NB4 (cell line): ENCODE measurements at regions not wholly inside any gene's neighbourhood (a gene's known extent, or its start where the extent isn't known, plus 50 kb on each side); places are given as distances from the start of the nearest gene placed in this dataset.
"Not testable (repeated sequence)": the region's sequence is repeated elsewhere in the genome, so short reads cannot be mapped to it uniquely, and the experiment has no call there.

Experiments used
- MYC ChIP-seq: IDR thresholded peaks from 2 replicates; pipeline ENCODE4 v1.6.1; 2011; ENCODE audit warnings: low read depth, low read length
- POLR2A ChIP-seq: IDR thresholded peaks from 2 replicates; pipeline ENCODE4 v1.6.1; 2011; ENCODE audit warnings: mild to moderate bottlenecking; ENCODE audit not compliant: insufficient read length; ENCODE audit errors: extremely low read depth
- TF ChIP-seq, protein P1 (sequence below): IDR thresholded peaks from one replicate; pipeline ENCODE4 v1.5.1; 2012; ENCODE audit warnings: low read depth, low read length
- TF ChIP-seq, protein P2 (sequence below): IDR thresholded peaks from 2 replicates; pipeline ENCODE4 v1.6.1; 2011; ENCODE audit warnings: low read depth, low read length

DNA sequence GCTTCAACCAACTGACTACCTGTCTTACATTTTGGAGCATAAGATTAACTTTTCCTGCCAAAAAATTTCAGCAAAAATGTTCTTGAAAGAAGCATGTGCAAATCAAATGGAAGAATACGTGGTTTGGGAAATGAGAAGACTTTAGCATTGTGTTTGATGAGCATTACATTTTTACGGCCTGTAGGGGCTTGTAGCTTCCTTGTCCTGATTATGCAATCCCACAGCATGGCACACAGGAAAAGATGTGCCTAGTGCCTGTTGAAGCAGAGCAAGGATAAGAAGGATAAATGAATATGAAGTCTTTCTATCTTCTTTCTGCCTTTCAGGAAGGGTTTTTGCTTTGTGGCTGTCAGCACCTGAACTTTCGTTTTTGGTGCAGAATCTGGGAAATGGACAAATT lies 134.1 kb upstream of the PALS2 start:
- TF ChIP-seq, protein P1, sequence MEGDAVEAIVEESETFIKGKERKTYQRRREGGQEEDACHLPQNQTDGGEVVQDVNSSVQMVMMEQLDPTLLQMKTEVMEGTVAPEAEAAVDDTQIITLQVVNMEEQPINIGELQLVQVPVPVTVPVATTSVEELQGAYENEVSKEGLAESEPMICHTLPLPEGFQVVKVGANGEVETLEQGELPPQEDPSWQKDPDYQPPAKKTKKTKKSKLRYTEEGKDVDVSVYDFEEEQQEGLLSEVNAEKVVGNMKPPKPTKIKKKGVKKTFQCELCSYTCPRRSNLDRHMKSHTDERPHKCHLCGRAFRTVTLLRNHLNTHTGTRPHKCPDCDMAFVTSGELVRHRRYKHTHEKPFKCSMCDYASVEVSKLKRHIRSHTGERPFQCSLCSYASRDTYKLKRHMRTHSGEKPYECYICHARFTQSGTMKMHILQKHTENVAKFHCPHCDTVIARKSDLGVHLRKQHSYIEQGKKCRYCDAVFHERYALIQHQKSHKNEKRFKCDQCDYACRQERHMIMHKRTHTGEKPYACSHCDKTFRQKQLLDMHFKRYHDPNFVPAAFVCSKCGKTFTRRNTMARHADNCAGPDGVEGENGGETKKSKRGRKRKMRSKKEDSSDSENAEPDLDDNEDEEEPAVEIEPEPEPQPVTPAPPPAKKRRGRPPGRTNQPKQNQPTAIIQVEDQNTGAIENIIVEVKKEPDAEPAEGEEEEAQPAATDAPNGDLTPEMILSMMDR = not testable (repeated sequence)
- TF ChIP-seq, protein P2, sequence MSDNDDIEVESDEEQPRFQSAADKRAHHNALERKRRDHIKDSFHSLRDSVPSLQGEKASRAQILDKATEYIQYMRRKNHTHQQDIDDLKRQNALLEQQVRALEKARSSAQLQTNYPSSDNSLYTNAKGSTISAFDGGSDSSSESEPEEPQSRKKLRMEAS = not testable (repeated sequence)
- not testable (repeated sequence) for TF ChIP-seq POLR2A, MYC
